ENCODE measurements at regions not wholly inside any gene's neighbourhood (a gene's known extent, or its start where the extent isn't known, plus 50 kb on each side); places are given as distances from the start of the nearest gene placed in this dataset.

DNA sequence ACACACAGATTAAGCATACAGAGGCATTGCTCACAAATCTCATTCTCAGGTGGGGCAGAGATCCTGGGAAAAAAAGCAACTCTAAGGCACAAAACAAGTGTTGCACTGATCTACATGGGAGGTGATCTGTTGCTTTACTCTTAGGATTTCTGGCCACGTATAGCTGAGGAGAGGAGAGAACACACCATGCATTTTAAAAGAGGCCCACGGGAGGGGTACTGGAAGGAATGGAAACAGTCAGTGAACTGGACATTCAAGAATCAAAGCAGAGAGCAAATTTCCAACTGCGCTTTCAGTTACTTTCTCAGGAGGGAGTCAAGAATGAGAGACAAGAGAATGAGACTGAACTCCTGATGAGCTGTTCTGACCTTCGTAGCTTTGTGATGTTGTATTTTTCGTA is 1105.9 kb downstream of the CDH8 start:
- Histone ChIP-seq H3K9me3 (ENCODE audit: control insufficient read depth in 3 of 3, low read length in 3 of 3) (no peaks in the 10 kb centered on the region), H3K27ac (ENCODE audit: low read depth, low read length) (no peak overlapping the region), H3K4me3 (ENCODE audit: low read length in 3 of 3) (no peak overlapping the region), H3K36me3 (ENCODE audit: control insufficient read depth in 3 of 3, insufficient read depth in 3 of 3, low read length in 3 of 3) (no peaks in the 10 kb centered on the region), H3K27me3 (ENCODE audit: control insufficient read depth in 3 of 3, insufficient read depth in 3 of 3, low read length in 3 of 3) (no peaks in the 10 kb centered on the region), H3K4me1 (ENCODE audit: control insufficient read depth in 3 of 3, insufficient read depth in 3 of 3, low read length in 3 of 3) (no peaks in the 10 kb centered on the region), H3K9ac (ENCODE audit: low read depth in 1 of 3, low read length in 3 of 3) (no peak overlapping the region)

- Histone ChIP-seq H3K9ac (ENCODE audit: low read depth in 1 of 3, low read length in 3 of 3) (no peak overlapping the region), H3K27me3 (ENCODE audit: control insufficient read depth in 3 of 3, insufficient read depth in 3 of 3, low read length in 3 of 3) (no peaks in the 10 kb centered on the region), H3K4me3 (ENCODE audit: low read length in 3 of 3) (no peak overlapping the region), H3K9me3 (ENCODE audit: control insufficient read depth in 3 of 3, low read length in 3 of 3) (no peaks in the 10 kb centered on the region), H3K36me3 (ENCODE audit: control insufficient read depth in 3 of 3, insufficient read depth in 3 of 3, low read length in 3 of 3) (no peaks in the 10 kb centered on the region), H3K4me1 (ENCODE audit: control insufficient read depth in 3 of 3, insufficient read depth in 3 of 3, low read length in 3 of 3) (no peaks in the 10 kb centered on the region), H3K27ac (ENCODE audit: low read depth, low read length) (no peak overlapping the region)
Observed at GRCh38 chr16:60922920-60923319, 1113.3 kb downstream of the CDH8 start.

DNA sequence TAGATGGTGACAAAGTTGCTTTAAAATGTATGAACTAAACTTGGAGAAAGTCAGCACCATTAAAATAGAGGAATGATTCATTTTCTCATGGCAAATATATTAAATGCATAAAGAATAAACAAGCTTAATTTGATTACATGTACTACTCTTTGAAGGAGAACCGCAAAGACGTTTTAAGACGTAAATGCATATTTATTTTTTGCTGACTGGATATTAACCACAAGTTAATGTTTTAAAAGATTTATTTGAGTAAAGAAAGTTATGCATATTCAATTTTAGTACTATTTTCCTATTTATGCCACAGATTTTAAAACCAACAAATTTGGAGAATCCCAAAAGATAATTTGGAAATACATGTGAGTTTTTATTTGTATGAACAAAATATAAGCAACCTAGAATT is 1121.9 kb downstream of the CDH8 start:
- Histone ChIP-seq H3K9me3 (ENCODE audit: control insufficient read depth in 3 of 3, low read length in 3 of 3) (peaks cover 0 to 2% (median 0%) of the 10 kb centered on the region in 3 donors), H3K4me3 (ENCODE audit: low read length in 3 of 3) (no peak overlapping the region), H3K36me3 (ENCODE audit: control insufficient read depth in 3 of 3, insufficient read depth in 3 of 3, low read length in 3 of 3) (no peaks in the 10 kb centered on the region), H3K4me1 (ENCODE audit: control insufficient read depth in 3 of 3, insufficient read depth in 3 of 3, low read length in 3 of 3) (no peaks in the 10 kb centered on the region), H3K9ac (ENCODE audit: low read depth in 1 of 3, low read length in 3 of 3) (no peak overlapping the region), H3K27ac (ENCODE audit: low read depth, low read length) (no peak overlapping the region), H3K27me3 (ENCODE audit: control insufficient read depth in 3 of 3, insufficient read depth in 3 of 3, low read length in 3 of 3) (no peaks in the 10 kb centered on the region)

DNA sequence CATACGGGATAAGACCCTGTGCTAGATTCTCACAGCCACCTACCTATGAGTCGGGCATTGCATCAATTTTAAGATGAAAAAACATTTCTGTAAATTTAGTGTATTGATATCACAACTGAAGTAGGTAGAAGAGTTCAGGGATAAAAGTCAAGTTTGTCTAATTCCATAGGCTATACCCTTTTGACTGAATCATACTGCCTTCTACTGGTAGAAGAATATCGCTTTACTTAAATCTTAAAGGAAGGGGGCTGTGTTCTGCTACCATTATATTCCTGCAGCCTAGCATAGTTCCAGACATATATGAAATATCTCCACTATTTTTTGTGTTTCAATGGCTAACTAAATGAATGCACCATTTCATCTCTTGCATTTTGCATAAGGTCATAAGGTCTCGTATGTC is 1128.6 kb downstream of the CDH8 start:
- peaks cover 0 to 2% (median 0%) of the 10 kb centered on the region in 3 donors for H3K9me3 ChIP-seq (ENCODE audit: control insufficient read depth in 3 of 3, low read length in 3 of 3)
- no peaks in the 10 kb centered on the region for H3K27me3 ChIP-seq (ENCODE audit: control insufficient read depth in 3 of 3, insufficient read depth in 3 of 3, low read length in 3 of 3)
- no peak overlapping the region for H3K27ac ChIP-seq (ENCODE audit: low read depth, low read length)
- no peak overlapping the region for H3K9ac ChIP-seq (ENCODE audit: low read depth in 1 of 3, low read length in 3 of 3)
- H3K4me1 ChIP-seq (ENCODE audit: control insufficient read depth in 3 of 3, insufficient read depth in 3 of 3, low read length in 3 of 3): no peaks in the 10 kb centered on the region
- H3K4me3 ChIP-seq (ENCODE audit: low read length in 3 of 3): no peak overlapping the region
- H3K36me3 ChIP-seq (ENCODE audit: control insufficient read depth in 3 of 3, insufficient read depth in 3 of 3, low read length in 3 of 3): no peaks in the 10 kb centered on the region

DNA sequence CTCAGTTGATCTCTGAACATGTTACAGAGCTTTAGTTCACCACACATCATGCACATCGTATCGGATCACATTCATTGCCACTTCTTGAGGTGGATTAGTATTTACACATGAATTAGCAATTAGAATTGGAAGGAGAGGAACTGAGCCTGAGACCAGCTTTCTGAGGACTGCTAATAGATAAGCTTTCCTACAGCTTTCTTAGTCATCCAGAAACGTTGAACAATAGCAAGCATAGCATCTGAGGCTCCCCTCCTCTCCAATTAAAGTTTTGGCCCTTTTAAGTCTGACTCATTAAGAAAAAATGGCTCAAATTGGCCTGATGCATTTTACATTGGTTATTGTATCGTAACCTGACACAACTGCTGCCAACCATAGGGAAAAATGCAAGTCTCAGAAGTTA is 1130.4 kb downstream of the CDH8 start:
- no peaks in the 10 kb centered on the region for H3K36me3 ChIP-seq (ENCODE audit: control insufficient read depth in 3 of 3, insufficient read depth in 3 of 3, low read length in 3 of 3)
- H3K9ac ChIP-seq (ENCODE audit: low read depth in 1 of 3, low read length in 3 of 3): no peak overlapping the region
- no peak overlapping the region for H3K4me3 ChIP-seq (ENCODE audit: low read length in 3 of 3)
- no peaks in the 10 kb centered on the region for H3K9me3 ChIP-seq (ENCODE audit: control insufficient read depth in 3 of 3, low read length in 3 of 3)
- no peak overlapping the region for H3K27ac ChIP-seq (ENCODE audit: low read depth, low read length)
- H3K4me1 ChIP-seq (ENCODE audit: control insufficient read depth in 3 of 3, insufficient read depth in 3 of 3, low read length in 3 of 3): no peaks in the 10 kb centered on the region
- no peaks in the 10 kb centered on the region for H3K27me3 ChIP-seq (ENCODE audit: control insufficient read depth in 3 of 3, insufficient read depth in 3 of 3, low read length in 3 of 3)

GRCh38 chr16:60902114-60902513 is 1134.1 kb downstream of the CDH8 start:
- Histone ChIP-seq H3K27ac (ENCODE audit: low read depth, low read length) (no peak overlapping the region), H3K9me3 (ENCODE audit: control insufficient read depth in 3 of 3, low read length in 3 of 3) (no peaks in the 10 kb centered on the region), H3K36me3 (ENCODE audit: control insufficient read depth in 3 of 3, insufficient read depth in 3 of 3, low read length in 3 of 3) (no peaks in the 10 kb centered on the region), H3K27me3 (ENCODE audit: control insufficient read depth in 3 of 3, insufficient read depth in 3 of 3, low read length in 3 of 3) (no peaks in the 10 kb centered on the region), H3K4me3 (ENCODE audit: low read length in 3 of 3) (no peak overlapping the region), H3K4me1 (ENCODE audit: control insufficient read depth in 3 of 3, insufficient read depth in 3 of 3, low read length in 3 of 3) (no peaks in the 10 kb centered on the region), H3K9ac (ENCODE audit: low read depth in 1 of 3, low read length in 3 of 3) (no peak overlapping the region)

- Histone ChIP-seq H3K4me1 (ENCODE audit: control insufficient read depth in 3 of 3, insufficient read depth in 3 of 3, low read length in 3 of 3) (no peaks in the 10 kb centered on the region), H3K9ac (ENCODE audit: low read depth in 1 of 3, low read length in 3 of 3) (no peak overlapping the region), H3K27ac (ENCODE audit: low read depth, low read length) (no peak overlapping the region), H3K9me3 (ENCODE audit: control insufficient read depth in 3 of 3, low read length in 3 of 3) (peaks cover 0 to 3% (median 0%) of the 10 kb centered on the region in 3 donors), H3K36me3 (ENCODE audit: control insufficient read depth in 3 of 3, insufficient read depth in 3 of 3, low read length in 3 of 3) (no peaks in the 10 kb centered on the region), H3K4me3 (ENCODE audit: low read length in 3 of 3) (no peak overlapping the region), H3K27me3 (ENCODE audit: control insufficient read depth in 3 of 3, insufficient read depth in 3 of 3, low read length in 3 of 3) (no peaks in the 10 kb centered on the region)
Observed at GRCh38 chr16:60882816-60883215, 1153.4 kb downstream of the CDH8 start.

GRCh38 chr16:60852635-60853034 is 1183.6 kb downstream of the CDH8 start:
- Histone ChIP-seq H3K27ac (ENCODE audit: low read depth, low read length) (no peak overlapping the region), H3K9ac (ENCODE audit: low read depth in 1 of 3, low read length in 3 of 3) (no peak overlapping the region), H3K27me3 (ENCODE audit: control insufficient read depth in 3 of 3, insufficient read depth in 3 of 3, low read length in 3 of 3) (no peaks in the 10 kb centered on the region), H3K4me3 (ENCODE audit: low read length in 3 of 3) (no peak overlapping the region), H3K36me3 (ENCODE audit: control insufficient read depth in 3 of 3, insufficient read depth in 3 of 3, low read length in 3 of 3) (no peaks in the 10 kb centered on the region), H3K9me3 (ENCODE audit: control insufficient read depth in 3 of 3, low read length in 3 of 3) (peaks cover 0 to under 1% (median 0%) of the 10 kb centered on the region in 3 donors), H3K4me1 (ENCODE audit: control insufficient read depth in 3 of 3, insufficient read depth in 3 of 3, low read length in 3 of 3) (no peaks in the 10 kb centered on the region)

- H3K4me3 ChIP-seq (ENCODE audit: low read length in 3 of 3): no peak overlapping the region
- H3K9ac ChIP-seq (ENCODE audit: low read depth in 1 of 3, low read length in 3 of 3): no peak overlapping the region
- no peaks in the 10 kb centered on the region for H3K27me3 ChIP-seq (ENCODE audit: control insufficient read depth in 3 of 3, insufficient read depth in 3 of 3, low read length in 3 of 3)
- no peaks in the 10 kb centered on the region for H3K4me1 ChIP-seq (ENCODE audit: control insufficient read depth in 3 of 3, insufficient read depth in 3 of 3, low read length in 3 of 3)
- H3K27ac ChIP-seq (ENCODE audit: low read depth, low read length): no peak overlapping the region
- no peaks in the 10 kb centered on the region for H3K9me3 ChIP-seq (ENCODE audit: control insufficient read depth in 3 of 3, low read length in 3 of 3)
- no peaks in the 10 kb centered on the region for H3K36me3 ChIP-seq (ENCODE audit: control insufficient read depth in 3 of 3, insufficient read depth in 3 of 3, low read length in 3 of 3)
Observed at GRCh38 chr16:60821661-60822060, 1214.6 kb downstream of the CDH8 start.

DNA sequence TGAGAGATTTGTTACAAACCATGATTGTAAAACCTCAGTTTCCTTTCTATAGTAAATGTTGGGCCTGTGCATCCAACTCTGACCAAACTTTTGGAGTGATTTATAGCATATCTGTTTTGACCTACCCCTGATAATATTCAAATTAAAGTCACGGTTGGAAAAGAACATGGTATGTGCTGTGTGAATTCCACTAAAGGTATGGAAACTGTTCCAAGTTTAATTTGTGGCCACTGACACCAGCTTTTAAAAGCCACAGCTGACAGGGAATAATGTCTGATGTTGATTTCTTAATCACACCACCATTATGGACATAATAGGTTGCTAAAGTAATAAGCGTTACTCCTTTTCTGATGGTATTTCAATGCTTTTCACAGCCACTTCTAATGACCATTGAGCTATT is 1215.9 kb downstream of the CDH8 start:
- Histone ChIP-seq H3K27ac (ENCODE audit: low read depth, low read length) (no peak overlapping the region), H3K27me3 (ENCODE audit: control insufficient read depth in 3 of 3, insufficient read depth in 3 of 3, low read length in 3 of 3) (no peaks in the 10 kb centered on the region), H3K9me3 (ENCODE audit: control insufficient read depth in 3 of 3, low read length in 3 of 3) (no peaks in the 10 kb centered on the region), H3K9ac (ENCODE audit: low read depth in 1 of 3, low read length in 3 of 3) (no peak overlapping the region), H3K4me3 (ENCODE audit: low read length in 3 of 3) (no peak overlapping the region), H3K4me1 (ENCODE audit: control insufficient read depth in 3 of 3, insufficient read depth in 3 of 3, low read length in 3 of 3) (no peaks in the 10 kb centered on the region), H3K36me3 (ENCODE audit: control insufficient read depth in 3 of 3, insufficient read depth in 3 of 3, low read length in 3 of 3) (no peaks in the 10 kb centered on the region)

GRCh38 chr16:60818465-60818864 is 1217.8 kb downstream of the CDH8 start:
- Histone ChIP-seq H3K36me3 (ENCODE audit: control insufficient read depth in 3 of 3, insufficient read depth in 3 of 3, low read length in 3 of 3) (no peaks in the 10 kb centered on the region), H3K4me3 (ENCODE audit: low read length in 3 of 3) (no peak overlapping the region), H3K27ac (ENCODE audit: low read depth, low read length) (no peak overlapping the region), H3K27me3 (ENCODE audit: control insufficient read depth in 3 of 3, insufficient read depth in 3 of 3, low read length in 3 of 3) (no peaks in the 10 kb centered on the region), H3K4me1 (ENCODE audit: control insufficient read depth in 3 of 3, insufficient read depth in 3 of 3, low read length in 3 of 3) (no peaks in the 10 kb centered on the region), H3K9me3 (ENCODE audit: control insufficient read depth in 3 of 3, low read length in 3 of 3) (no peaks in the 10 kb centered on the region), H3K9ac (ENCODE audit: low read depth in 1 of 3, low read length in 3 of 3) (no peak overlapping the region)
